ENCODE measurements at regions not wholly inside any gene's neighbourhood (a gene's known extent, or its start where the extent isn't known, plus 50 kb on each side); places are given as distances from the start of the nearest gene placed in this dataset.

DNA sequence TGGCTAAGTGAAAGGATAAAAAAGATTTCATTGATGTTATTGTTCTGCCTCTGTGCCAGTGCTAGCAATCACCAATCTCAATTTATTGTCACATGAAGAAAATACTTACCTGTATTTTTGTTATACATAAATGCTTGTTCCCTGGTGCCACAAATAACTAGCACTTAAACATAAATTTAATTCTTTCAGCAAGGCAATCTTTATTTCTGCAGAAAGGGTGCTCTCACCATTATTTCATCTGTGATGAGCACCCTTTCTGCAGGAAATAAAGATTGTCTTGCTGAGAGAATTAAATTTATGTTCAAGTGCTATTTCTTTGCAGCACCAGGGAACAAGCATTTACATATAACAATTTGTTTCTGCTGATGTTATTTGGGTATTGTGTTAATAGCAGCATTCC, 87.2 kb downstream of the DIRAS3 start:
- DNase-seq (ENCODE audit: low read depth): no peak
- TF ChIP-seq, protein P1, sequence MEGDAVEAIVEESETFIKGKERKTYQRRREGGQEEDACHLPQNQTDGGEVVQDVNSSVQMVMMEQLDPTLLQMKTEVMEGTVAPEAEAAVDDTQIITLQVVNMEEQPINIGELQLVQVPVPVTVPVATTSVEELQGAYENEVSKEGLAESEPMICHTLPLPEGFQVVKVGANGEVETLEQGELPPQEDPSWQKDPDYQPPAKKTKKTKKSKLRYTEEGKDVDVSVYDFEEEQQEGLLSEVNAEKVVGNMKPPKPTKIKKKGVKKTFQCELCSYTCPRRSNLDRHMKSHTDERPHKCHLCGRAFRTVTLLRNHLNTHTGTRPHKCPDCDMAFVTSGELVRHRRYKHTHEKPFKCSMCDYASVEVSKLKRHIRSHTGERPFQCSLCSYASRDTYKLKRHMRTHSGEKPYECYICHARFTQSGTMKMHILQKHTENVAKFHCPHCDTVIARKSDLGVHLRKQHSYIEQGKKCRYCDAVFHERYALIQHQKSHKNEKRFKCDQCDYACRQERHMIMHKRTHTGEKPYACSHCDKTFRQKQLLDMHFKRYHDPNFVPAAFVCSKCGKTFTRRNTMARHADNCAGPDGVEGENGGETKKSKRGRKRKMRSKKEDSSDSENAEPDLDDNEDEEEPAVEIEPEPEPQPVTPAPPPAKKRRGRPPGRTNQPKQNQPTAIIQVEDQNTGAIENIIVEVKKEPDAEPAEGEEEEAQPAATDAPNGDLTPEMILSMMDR (IDR thresholded peaks at IDR 0.05; ENCODE audit: insufficient read depth, low read depth, low read length, missing control alignments): no peak
- H3K4me3 ChIP-seq (ENCODE audit: low read length): no peak overlapping the region

- no peak overlapping the region for H3K4me3 ChIP-seq (ENCODE audit: low read length)
- TF ChIP-seq, protein P1 (IDR thresholded peaks at IDR 0.05; ENCODE audit: insufficient read depth, low read depth, low read length, missing control alignments): no peak
- no peak for DNase-seq (ENCODE audit: low read depth)
Measured at GRCh38 chr1:67960766-67961165, 89.7 kb downstream of the DIRAS3 start.

DNA sequence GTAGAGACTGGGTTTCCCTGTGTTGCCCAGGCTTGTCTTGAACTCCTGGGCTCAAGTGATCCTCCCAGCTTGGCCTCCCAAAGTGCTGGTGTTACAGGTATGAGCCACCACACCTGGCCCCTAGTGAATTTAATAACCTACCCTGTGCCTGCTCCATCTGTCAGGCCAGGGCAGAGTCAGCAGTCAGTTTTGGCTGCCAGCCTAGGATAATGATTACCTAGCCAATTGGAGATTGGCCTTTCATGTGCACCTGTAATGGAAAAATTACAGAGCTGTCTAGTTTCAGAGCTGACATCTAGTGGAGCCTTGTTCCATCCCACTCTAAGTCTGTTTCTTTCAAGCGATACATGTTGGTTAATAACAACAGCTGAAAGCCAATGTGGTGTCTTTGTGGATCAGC, 92.0 kb downstream of the DIRAS3 start:
- TF ChIP-seq, protein P1 (IDR thresholded peaks at IDR 0.05; ENCODE audit: insufficient read depth, low read depth, low read length, missing control alignments): no peak
- DNase-seq (ENCODE audit: low read depth): no peak
- H3K4me3 ChIP-seq (ENCODE audit: low read length): no peak overlapping the region

DNA sequence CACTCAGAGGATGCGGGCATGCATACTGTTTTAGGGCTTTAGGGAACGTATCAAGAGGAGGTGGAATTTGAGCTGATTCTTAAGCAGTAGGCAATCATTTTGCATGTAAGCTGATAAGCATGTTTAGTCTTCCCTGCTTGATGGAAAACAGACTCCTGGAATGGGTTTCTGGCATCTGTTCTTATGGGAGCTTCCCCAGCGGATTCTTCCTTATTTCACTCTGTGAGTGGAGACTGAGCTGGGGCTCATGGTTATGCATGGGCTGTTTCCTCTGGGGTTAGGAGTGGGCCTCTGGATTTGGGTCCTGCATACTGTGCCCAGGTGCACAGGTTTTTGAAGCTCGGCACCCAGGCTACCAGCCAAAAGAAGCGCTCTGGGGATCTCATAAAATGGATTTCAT, 93.4 kb downstream of the DIRAS3 start:
- H3K4me3 ChIP-seq (ENCODE audit: low read length): no peak overlapping the region
- no peak for DNase-seq (ENCODE audit: low read depth)
- TF ChIP-seq, protein P1 (IDR thresholded peaks at IDR 0.05; ENCODE audit: insufficient read depth, low read depth, low read length, missing control alignments): no peak

- TF ChIP-seq, protein P1 (IDR thresholded peaks at IDR 0.05; ENCODE audit: insufficient read depth, low read depth, low read length, missing control alignments): no peak
- peak; percentile 15 for DNase-seq (ENCODE audit: low read depth)
- no peak overlapping the region for H3K4me3 ChIP-seq (ENCODE audit: low read length)
Measured at GRCh38 chr1:67956116-67956515, 94.3 kb downstream of the DIRAS3 start.

DNA sequence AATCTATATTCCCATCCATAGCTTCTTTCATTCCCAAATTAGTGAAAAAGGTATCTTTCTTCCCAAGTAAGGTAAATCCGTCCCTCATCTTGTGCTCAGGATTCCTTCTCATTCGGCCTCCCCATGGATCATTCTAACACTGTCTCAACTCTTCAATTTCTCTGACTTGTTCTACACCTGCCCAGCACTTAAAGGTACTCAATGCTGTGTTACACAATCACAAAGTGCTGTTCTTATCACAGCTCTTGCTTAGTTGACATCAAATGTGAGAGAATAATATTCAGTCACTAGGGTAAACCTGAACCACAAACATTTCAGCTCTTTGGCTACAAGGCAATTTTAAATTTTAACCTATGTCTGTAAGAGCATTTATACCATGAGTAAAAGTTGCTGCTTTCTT, 94.8 kb downstream of the DIRAS3 start:
- no peak for DNase-seq (ENCODE audit: low read depth)
- no peak overlapping the region for H3K4me3 ChIP-seq (ENCODE audit: low read length)
- TF ChIP-seq, protein P1 (IDR thresholded peaks at IDR 0.05; ENCODE audit: insufficient read depth, low read depth, low read length, missing control alignments): no peak

DNA sequence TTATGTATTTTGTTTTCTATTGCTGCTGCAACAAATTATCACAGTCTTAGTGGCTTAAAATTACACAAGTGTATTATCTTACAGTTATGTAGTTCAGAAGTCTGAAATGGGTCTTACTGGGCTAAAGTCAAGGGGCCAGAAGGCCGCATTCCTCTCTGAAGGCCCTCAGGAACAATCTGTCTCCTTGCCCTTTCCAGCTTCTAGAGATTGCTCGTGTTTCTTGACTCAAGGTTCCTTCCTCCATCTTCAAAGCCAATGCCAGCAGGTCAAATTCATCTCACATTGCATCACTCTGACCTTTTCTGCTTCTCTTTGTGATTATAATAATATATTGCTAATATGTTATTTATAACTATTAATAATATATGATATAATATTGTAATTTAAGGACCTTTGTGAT, 97.1 kb downstream of the DIRAS3 start:
- no peak overlapping the region for H3K4me3 ChIP-seq (ENCODE audit: low read length)
- TF ChIP-seq, protein P1 (IDR thresholded peaks at IDR 0.05; ENCODE audit: insufficient read depth, low read depth, low read length, missing control alignments): no peak
- DNase-seq (ENCODE audit: low read depth): no peak
